Right lobe of liver (tissue), 4 donors: ENCODE measurements at regions not wholly inside any gene's neighbourhood (a gene's known extent, or its start where the extent isn't known, plus 50 kb on each side); places are given as distances from the start of the nearest gene placed in this dataset.

Experiments used
- POLR2A ChIP-seq: fragments of 450-650 bp; IDR thresholded peaks from one replicate; pipeline ENCODE4 v1.6.1; 2017; ENCODE audit warnings: antibody characterized with exemption, mild to moderate bottlenecking
- TF ChIP-seq, protein P1 (sequence below), 4 donors: fragments of 200-600 bp in 3 of 4; fragments of 450-650 bp in 1 of 4; IDR thresholded peaks; one replicate each; pipeline versions ENCODE4 v1.5.1 to v1.8.0; 2016 to 2022; ENCODE audit warnings: antibody characterized with exemption in 4 of 4, mild to moderate bottlenecking in 2 of 4
- donor health status: DM: no; HTN: no; CAD: no.
- donor health status: DM: no; HTN: no; CAD: no.
- donor health status: DM: no; HTN: yes; CAD: no.

DNA sequence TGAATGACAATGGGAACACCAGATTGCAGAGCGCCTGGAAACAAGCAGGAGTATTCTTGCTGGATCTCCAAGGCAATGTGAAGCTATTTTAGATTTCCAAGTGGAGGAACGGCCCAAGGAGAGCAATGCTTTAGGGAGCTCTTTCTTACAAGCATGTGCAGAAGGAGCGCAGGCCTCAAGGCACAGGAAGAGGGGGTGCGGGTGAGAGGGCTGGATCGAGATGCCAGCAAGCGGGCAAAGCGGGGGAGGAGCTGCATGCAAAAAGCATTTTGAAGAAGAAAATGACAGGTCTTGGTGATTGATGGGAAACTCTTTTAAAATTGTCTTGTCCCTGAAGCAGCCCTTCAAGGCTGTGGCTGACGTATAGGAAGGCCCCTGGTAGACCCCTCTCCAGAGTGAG lies 171.9 kb downstream of the QRSL1 start:
- TF ChIP-seq, protein P1, sequence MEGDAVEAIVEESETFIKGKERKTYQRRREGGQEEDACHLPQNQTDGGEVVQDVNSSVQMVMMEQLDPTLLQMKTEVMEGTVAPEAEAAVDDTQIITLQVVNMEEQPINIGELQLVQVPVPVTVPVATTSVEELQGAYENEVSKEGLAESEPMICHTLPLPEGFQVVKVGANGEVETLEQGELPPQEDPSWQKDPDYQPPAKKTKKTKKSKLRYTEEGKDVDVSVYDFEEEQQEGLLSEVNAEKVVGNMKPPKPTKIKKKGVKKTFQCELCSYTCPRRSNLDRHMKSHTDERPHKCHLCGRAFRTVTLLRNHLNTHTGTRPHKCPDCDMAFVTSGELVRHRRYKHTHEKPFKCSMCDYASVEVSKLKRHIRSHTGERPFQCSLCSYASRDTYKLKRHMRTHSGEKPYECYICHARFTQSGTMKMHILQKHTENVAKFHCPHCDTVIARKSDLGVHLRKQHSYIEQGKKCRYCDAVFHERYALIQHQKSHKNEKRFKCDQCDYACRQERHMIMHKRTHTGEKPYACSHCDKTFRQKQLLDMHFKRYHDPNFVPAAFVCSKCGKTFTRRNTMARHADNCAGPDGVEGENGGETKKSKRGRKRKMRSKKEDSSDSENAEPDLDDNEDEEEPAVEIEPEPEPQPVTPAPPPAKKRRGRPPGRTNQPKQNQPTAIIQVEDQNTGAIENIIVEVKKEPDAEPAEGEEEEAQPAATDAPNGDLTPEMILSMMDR (IDR thresholded peaks at IDR 0.05), result no peak
- no peak for TF ChIP-seq POLR2A
